ENCODE measurements at regions not wholly inside any gene's neighbourhood (a gene's known extent, or its start where the extent isn't known, plus 50 kb on each side); places are given as distances from the start of the nearest gene placed in this dataset.
"Not testable (repeated sequence)": the region's sequence is repeated elsewhere in the genome, so short reads cannot be mapped to it uniquely, and the experiment has no call there.

GRCh38 chr16:35590913-35591312 lies 2131.5 kb downstream of the TP53TG3F start:
- DNase-seq (ENCODE audit: low read depth, low spot score); BruUV-seq (replicated peaks); intact Hi-C loops (cut with micrococcal nuclease; ENCODE audit: unreplicated experiment); H3K27me3 ChIP-seq (ENCODE audit: control insufficient read depth, insufficient read depth, low read length); ATAC-seq; H3K36me3 ChIP-seq (ENCODE audit: control insufficient read depth, insufficient read depth, low read length); in situ Hi-C loops (cut with HindIII; ENCODE audit: low pct_unique_long_range_greater_than_20kb, low sequenced_read_pairs); H3K9me3 ChIP-seq (ENCODE audit: control insufficient read depth, insufficient read depth, low read depth, low read length); H3K27ac ChIP-seq (ENCODE audit: low read length); H3K4me1 ChIP-seq (ENCODE audit: control insufficient read depth, insufficient read depth, low read length); POLR2A ChIA-PET; CTCF ChIA-PET; H3K4me3 ChIP-seq (ENCODE audit: low read depth in 2 of 2, low read length in 2 of 2): not testable (repeated sequence)
- peak; percentile 65 for TF ChIP-seq CTCF (IDR thresholded peaks at IDR 0.05)

- H3K4me3 ChIP-seq (ENCODE audit: low read depth in 2 of 2, low read length in 2 of 2), result no peak overlapping the region
- ATAC-seq, result no peak
- ChIA-PET CTCF (no interaction called here), POLR2A (no interaction called here)
- no peaks in the 10 kb centered on the region for H3K4me1 ChIP-seq (ENCODE audit: control insufficient read depth, insufficient read depth, low read length)
- BruUV-seq (replicated peaks), result no TSS peak
- H3K36me3 ChIP-seq (ENCODE audit: control insufficient read depth, insufficient read depth, low read length), result no peaks in the 10 kb centered on the region
- no peak for DNase-seq (ENCODE audit: low read depth, low spot score)
- in situ Hi-C loops (cut with HindIII; ENCODE audit: low pct_unique_long_range_greater_than_20kb, low sequenced_read_pairs) (no loop called here), intact Hi-C loops (cut with micrococcal nuclease; ENCODE audit: unreplicated experiment) (no loop called here)
- no peak overlapping the region for H3K27ac ChIP-seq (ENCODE audit: low read length)
- no peaks in the 10 kb centered on the region for H3K9me3 ChIP-seq (ENCODE audit: control insufficient read depth, insufficient read depth, low read depth, low read length)
- no peaks in the 10 kb centered on the region for H3K27me3 ChIP-seq (ENCODE audit: control insufficient read depth, insufficient read depth, low read length)
- no peak for TF ChIP-seq POLR2AphosphoS5 (IDR thresholded peaks at IDR 0.05; ENCODE audit: low read depth, low read length)
- TF ChIP-seq TCF7L2 (IDR thresholded peaks at IDR 0.05; ENCODE audit: low read depth, low read length), result no peak
- TF ChIP-seq REST (IDR thresholded peaks at IDR 0.05; ENCODE audit: insufficient read depth in 1 of 2, low read depth in 2 of 2, low read length in 1 of 2), result no peak
- TF ChIP-seq SIN3A (IDR thresholded peaks at IDR 0.05; ENCODE audit: borderline replicate concordance, insufficient read depth, low read depth, low read length), result no peak
- TF ChIP-seq CTCF (IDR thresholded peaks at IDR 0.05), result no peak
Measured at GRCh38 chr16:35596467-35596866, 2137.1 kb downstream of the TP53TG3F start.

Data from Panc1 (cell line).